ENCODE measurements at regions not wholly inside any gene's neighbourhood (a gene's known extent, or its start where the extent isn't known, plus 50 kb on each side); places are given as distances from the start of the nearest gene placed in this dataset.
"Not testable (repeated sequence)": the region's sequence is repeated elsewhere in the genome, so short reads cannot be mapped to it uniquely, and the experiment has no call there.

- DNase-seq: no peak
Observed at GRCh38 chr5:113723021-113723420, 209.5 kb downstream of the YTHDC2 start.

GRCh38 chr5:113735751-113736150 lies 222.3 kb downstream of the YTHDC2 start:
- DNase-seq: no peak

- DNase-seq: no peak
Observed at GRCh38 chr5:113742176-113742575, 228.7 kb downstream of the YTHDC2 start.

GRCh38 chr5:113742639-113743038 lies 229.1 kb downstream of the YTHDC2 start:
- DNase-seq: no peak

GRCh38 chr5:113748403-113748802 lies 234.9 kb downstream of the YTHDC2 start:
- no peak for DNase-seq

- no peak for DNase-seq
Observed at GRCh38 chr5:113749334-113749733, 235.8 kb downstream of the YTHDC2 start.

GRCh38 chr5:113753182-113753581 lies 239.7 kb downstream of the YTHDC2 start:
- DNase-seq: not testable (repeated sequence)

GRCh38 chr5:113755516-113755915 lies 242.0 kb downstream of the YTHDC2 start:
- no peak for DNase-seq

- DNase-seq: no peak
Observed at GRCh38 chr5:113757508-113757907, 244.0 kb downstream of the YTHDC2 start.

- no peak for DNase-seq
Observed at GRCh38 chr5:113759505-113759904, 246.0 kb downstream of the YTHDC2 start.

- no peak for DNase-seq
Observed at GRCh38 chr5:113760486-113760885, 247.0 kb downstream of the YTHDC2 start.

GRCh38 chr5:113761594-113761993 lies 248.1 kb downstream of the YTHDC2 start:
- DNase-seq: no peak

GRCh38 chr5:113764382-113764781 lies 250.9 kb downstream of the YTHDC2 start:
- DNase-seq: no peak

- not testable (repeated sequence) for DNase-seq
Observed at GRCh38 chr5:113766827-113767226, 253.3 kb downstream of the YTHDC2 start.

- no peak for DNase-seq
Observed at GRCh38 chr5:113770648-113771047, 257.2 kb downstream of the YTHDC2 start.

GRCh38 chr5:113771483-113771882 lies 258.0 kb downstream of the YTHDC2 start:
- DNase-seq: no peak

- no peak for DNase-seq
Observed at GRCh38 chr5:113776168-113776567, 262.7 kb downstream of the YTHDC2 start.

- DNase-seq: no peak
Observed at GRCh38 chr5:113776832-113777525, 263.5 kb downstream of the YTHDC2 start.

- no peak for DNase-seq
Observed at GRCh38 chr5:113778147-113778546, 264.7 kb downstream of the YTHDC2 start.

- no peak for DNase-seq
Observed at GRCh38 chr5:113788141-113788655, 274.7 kb downstream of the YTHDC2 start.

GRCh38 chr5:113789769-113790168 lies 276.3 kb downstream of the YTHDC2 start:
- no peak for DNase-seq

GRCh38 chr5:113792806-113793205 lies 279.3 kb downstream of the YTHDC2 start:
- no peak for DNase-seq

GRCh38 chr5:113794981-113795380 lies 281.5 kb downstream of the YTHDC2 start:
- DNase-seq: no peak

GRCh38 chr5:113800686-113801085 lies 287.2 kb downstream of the YTHDC2 start:
- DNase-seq: no peak

- DNase-seq: no peak
Observed at GRCh38 chr5:113804264-113804663, 290.8 kb downstream of the YTHDC2 start.

Measured in activated CD4-positive, alpha-beta T cell treated with anti-CD3 and anti-CD28 coated beads, Interleukin-10, Interleukin-2, amounts not matched to agents 100 ng/mL and 50 ng/mL, durations not matched to agents 16 hours and 8 hours (primary cell).